ACHN (cell line): ENCODE measurements at regions not wholly inside any gene's neighbourhood (a gene's known extent, or its start where the extent isn't known, plus 50 kb on each side); places are given as distances from the start of the nearest gene placed in this dataset.

ENCODE experiments used
- DNase-seq: peaks from one replicate; pipeline ENCODE4 v3.0.0-alpha.2; 2015
- in situ Hi-C: cut with HindIII; loops from 2 replicates; pipeline ENCODE4 v1.10.0; 2017; ENCODE audit warnings: low sequenced_read_pairs, low pct_ligation_motif_present, low pct_unique_long_range_greater_than_20kb

DNA sequence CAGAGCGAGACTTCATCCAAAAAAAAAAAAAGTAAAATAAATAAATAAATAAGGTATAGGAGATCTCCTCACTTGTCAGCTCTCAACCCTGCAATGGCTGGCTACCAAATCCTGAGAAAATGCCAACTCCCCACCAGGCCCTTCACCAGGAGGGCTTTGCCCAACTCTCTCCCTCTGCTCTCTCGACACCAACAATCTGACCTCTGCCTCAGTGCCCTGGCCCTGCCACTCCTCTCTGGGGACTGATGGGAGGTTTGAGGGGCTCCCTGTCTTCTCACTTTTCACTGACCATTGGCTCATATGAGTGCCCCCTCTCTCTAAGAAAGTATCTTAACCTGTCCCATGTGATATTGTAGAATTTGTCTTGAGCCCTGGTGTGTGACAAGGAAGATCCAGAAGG, 52.6 kb upstream of the SH3PXD2B start:
- in situ Hi-C loops, result no loop called here
- no peak for DNase-seq

DNA sequence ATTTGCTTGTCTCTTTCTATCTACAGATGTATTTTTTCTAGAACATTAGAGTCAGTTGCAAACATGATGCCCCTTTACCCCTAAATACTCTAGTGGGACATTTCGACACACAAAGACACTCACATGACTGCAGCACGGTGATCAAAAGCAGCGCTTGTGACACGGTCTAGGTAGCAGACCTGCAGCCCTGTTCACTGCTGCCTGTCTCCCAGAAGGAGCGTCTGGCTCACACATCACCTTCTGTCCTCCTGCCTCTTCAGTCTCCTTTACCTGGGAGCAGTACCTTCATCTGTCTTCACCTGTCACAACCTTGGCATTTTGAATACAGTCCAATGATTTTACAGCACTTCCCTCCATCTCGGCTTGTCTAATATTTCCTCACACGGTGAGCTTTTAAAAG, 51.9 kb upstream of the SH3PXD2B start:
- in situ Hi-C loops, result no loop called here
- DNase-seq, result no peak

DNA sequence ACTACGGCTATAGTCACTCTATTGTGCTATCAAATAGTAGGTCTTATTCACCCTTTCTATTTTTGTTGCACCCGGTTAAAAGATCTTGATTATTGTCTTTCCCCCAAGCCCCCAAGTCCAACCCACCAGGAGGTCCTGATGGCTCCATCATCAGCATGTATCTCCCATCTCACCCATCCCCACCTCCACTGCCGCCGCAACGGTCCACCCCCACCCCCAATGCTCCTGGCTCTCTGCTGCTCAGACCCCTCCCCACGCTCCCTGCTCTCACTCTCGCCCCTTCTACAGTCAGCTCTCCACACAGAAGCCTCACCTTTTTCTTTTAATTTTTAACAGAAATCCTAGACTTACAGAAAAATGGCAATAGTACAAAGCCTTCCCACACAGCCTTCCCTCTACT, 51.5 kb upstream of the SH3PXD2B start:
- DNase-seq, result no peak
- in situ Hi-C loops, result no loop called here

DNA sequence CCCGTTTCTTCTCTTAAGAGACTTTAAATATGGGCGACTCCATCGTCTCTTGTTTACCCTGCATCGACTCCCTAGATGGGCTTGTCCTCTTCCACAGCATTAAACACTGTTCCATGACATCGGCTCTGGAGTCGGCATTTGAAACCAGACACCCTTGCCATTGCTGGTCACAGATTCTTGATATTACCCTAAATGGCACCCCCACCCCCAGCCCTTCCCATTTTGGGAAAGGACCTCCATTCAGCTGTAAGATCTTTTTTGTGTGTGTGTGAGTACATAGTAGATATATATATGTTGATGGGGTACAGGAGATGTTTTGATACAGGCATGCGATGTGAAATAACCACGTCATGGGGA, 51.1 kb upstream of the SH3PXD2B start:
- in situ Hi-C loops, result no loop called here
- DNase-seq, result no peak

DNA sequence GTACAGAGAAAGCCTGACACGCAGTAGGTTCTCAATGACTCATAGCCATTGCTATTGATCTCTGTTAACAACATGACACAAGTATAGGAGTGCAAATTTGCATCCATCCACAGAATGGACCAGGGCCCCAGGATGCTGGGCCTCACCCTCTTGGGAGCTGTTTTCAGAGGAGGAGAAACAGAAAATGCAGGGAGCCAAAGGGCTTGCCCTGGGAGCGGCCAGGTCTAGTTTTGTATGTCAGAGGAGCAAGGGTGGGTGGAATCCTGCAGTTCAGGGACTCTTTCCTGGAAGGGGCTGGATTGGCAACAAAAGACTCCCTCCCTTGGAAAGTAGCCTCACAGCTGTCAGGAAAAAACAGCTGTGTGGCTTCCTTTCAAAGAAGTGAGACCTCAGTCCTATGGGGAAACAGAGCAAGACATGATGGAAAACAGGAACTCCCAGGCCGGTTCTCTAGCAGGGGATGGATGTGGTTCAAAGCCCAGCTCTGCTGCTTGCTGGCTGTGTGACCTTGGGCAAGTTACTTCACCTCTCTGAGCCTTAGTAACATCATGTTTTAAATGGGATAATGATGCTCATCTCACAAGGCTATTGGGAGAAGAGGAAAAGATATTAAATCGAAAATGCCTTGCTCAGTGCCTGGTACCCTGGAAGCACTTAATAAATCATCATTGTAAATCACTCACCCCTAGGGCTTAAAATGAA, 50.5 kb upstream of the SH3PXD2B start:
- in situ Hi-C loops, result no loop called here
- DNase-seq, result no peak

DNA sequence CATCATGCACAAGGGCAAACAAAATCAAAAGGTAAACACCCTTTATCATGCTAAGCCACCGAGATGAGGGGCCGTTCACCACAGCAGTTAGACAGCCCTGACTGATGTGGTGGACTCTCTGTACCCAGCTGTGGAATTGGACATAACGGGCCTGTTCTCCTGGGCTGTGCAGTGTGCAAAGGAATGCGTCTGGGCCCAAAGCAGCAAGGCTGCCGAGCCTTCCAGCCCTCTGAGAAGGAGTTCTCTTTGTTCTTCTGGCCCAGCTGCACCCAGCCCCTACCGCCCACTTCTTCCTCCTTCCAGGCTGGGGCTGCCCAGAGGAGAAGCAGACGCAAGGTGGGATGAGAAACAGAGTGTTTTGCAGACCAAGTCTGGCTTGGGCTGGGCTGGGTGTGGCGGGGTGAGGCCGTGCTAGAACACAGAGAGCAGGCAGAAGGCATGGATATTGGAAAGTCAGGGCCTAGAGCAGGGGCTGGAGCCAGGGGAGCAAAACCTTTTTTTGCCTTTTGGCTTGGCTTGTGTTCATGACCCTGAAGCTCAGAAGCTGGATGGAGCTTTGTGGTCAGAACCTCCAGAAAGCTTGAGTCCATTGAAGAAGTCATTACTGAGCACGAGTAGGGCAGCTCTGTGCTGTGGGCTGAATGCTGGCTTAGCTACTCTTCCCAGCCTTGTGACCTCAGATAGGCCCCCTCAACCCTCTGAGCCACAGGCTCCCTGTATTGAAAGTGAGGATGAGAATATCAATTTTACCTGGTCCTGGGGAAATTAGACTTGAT, 49.8 kb upstream of the SH3PXD2B start:
- in situ Hi-C loops, result no loop called here
- no peak for DNase-seq
